ENCODE measurements at regions not wholly inside any gene's neighbourhood (a gene's known extent, or its start where the extent isn't known, plus 50 kb on each side); places are given as distances from the start of the nearest gene placed in this dataset.

GRCh38 chr5:85929713-85930112, 688.0 kb upstream of the COX7C start:
- H3K27me3 ChIP-seq = no peaks in the 10 kb centered on the region
- no peak overlapping the region for H3K27ac ChIP-seq
- H3K4me1 ChIP-seq = no peaks in the 10 kb centered on the region
- DNase-seq (ENCODE audit: low spot score) = no peak
- TF ChIP-seq CTCF (IDR thresholded peaks at IDR 0.05) = no peak
- no peak overlapping the region for H3K4me3 ChIP-seq
- H3K9me3 ChIP-seq = peaks cover 3 to 9% of the 10 kb centered on the region in 2 donors
- no peaks in the 10 kb centered on the region for H3K36me3 ChIP-seq

DNA sequence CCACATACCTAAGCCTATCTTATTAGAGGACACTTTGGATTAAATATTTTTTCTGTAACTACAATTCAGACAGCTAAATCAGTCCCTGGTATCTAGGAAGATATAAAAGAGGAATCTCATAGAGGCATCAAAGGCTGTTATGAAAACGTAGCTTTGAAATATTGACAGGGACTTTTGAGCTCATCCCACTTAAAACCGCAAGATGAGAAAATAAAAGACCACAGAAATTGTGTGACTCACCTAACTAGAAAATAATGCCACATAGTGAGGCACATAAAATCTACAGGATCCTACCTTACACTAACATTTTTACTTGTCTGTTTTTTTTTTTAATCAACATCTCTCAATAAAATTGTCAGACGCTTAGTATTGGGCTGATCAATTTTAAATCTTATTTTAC, 686.5 kb upstream of the COX7C start:
- no peaks in the 10 kb centered on the region for H3K27me3 ChIP-seq
- no peak overlapping the region for H3K27ac ChIP-seq
- H3K4me3 ChIP-seq = no peak overlapping the region
- H3K36me3 ChIP-seq = no peaks in the 10 kb centered on the region
- no peaks in the 10 kb centered on the region for H3K4me1 ChIP-seq
- no peak for DNase-seq (ENCODE audit: low spot score)
- TF ChIP-seq CTCF (IDR thresholded peaks at IDR 0.05) = no peak
- peaks cover 0 to 2% of the 10 kb centered on the region in 2 donors for H3K9me3 ChIP-seq

DNA sequence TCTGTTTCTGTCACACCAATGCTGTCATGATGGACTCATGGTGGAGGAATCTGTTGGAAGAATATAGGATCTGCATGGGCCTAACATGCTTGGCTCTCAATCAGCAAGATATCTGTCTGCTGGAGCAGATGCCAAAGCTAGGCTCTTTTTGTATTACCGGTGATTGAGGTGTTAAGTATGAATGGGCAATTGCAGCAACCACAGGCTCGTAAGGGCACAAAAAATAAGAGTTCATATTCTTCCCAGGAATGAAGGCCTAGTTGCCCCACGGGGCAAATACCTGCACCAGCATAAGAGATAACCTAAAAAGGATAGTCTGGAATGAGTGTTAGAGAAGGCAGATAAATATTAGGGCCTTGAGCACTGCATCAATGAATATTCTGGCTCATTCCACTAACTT, 679.5 kb upstream of the COX7C start:
- DNase-seq (ENCODE audit: low spot score) = no peak
- H3K4me3 ChIP-seq = no peak overlapping the region
- no peak overlapping the region for H3K27ac ChIP-seq
- no peaks in the 10 kb centered on the region for H3K9me3 ChIP-seq
- no peaks in the 10 kb centered on the region for H3K4me1 ChIP-seq
- H3K27me3 ChIP-seq = no peaks in the 10 kb centered on the region
- no peak for TF ChIP-seq CTCF (IDR thresholded peaks at IDR 0.05)
- no peaks in the 10 kb centered on the region for H3K36me3 ChIP-seq

DNA sequence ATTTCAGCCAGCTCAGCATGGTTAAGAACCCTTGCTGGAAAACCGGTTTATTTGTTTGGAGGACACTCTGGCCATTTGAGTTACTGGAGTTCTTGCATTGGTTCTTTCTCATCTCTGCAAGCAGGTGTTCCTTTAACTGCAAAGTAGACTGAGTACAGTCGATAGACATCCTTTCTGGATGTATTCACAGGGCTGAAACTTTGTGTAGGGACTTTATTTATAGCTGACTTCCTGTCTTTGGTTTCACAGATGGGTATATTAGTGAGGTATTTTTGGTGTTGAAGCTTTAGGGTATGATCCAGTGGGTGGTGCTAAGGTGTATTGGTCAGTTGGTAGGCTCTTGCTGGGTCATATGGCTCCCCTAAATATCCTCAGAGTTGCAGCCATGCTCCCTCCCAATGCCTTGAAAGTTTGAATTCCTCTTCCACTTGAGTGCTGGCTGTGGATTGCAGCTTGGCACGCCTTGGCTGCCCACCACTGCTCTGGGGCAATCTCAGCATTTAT, 666.0 kb upstream of the COX7C start:
- no peaks in the 10 kb centered on the region for H3K27me3 ChIP-seq
- no peaks in the 10 kb centered on the region for H3K36me3 ChIP-seq
- DNase-seq (ENCODE audit: low spot score) = no peak
- H3K4me1 ChIP-seq = no peaks in the 10 kb centered on the region
- peaks cover 0 to 12% of the 10 kb centered on the region in 2 donors for H3K9me3 ChIP-seq
- no peak for TF ChIP-seq CTCF (IDR thresholded peaks at IDR 0.05)
- no peak overlapping the region for H3K4me3 ChIP-seq
- H3K27ac ChIP-seq = no peak overlapping the region

GRCh38 chr5:85952680-85953079, 665.1 kb upstream of the COX7C start:
- Histone ChIP-seq H3K27me3 (no peaks in the 10 kb centered on the region), H3K9me3 (peaks cover 0 to 12% of the 10 kb centered on the region in 2 donors), H3K4me3 (no peak overlapping the region), H3K4me1 (no peaks in the 10 kb centered on the region), H3K27ac (no peak overlapping the region), H3K36me3 (no peaks in the 10 kb centered on the region)
- DNase-seq (ENCODE audit: low spot score) = no peak
- TF ChIP-seq CTCF (IDR thresholded peaks at IDR 0.05) = no peak

DNA sequence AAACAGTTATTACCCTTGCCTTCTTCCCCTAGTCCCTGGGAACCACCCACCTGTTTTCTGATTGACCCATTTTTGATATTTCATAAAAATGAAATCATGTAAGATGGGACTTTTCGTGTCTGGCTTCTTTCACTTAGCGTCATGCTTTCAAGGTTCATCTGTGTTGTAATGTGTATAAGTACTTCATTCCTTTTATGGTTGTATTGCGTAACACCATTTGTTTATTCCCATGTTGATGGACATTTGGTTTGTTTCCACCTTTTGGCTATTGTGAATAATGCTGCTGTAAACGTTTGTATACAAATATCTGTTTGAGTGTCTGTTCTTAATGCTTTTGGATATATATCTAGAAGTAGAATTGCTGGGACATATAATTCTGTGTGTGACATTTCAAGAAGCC, 650.1 kb upstream of the COX7C start:
- DNase-seq (ENCODE audit: low spot score) = no peak

More for the DNA sequence above, 650.1 kb upstream of the COX7C start:
- H3K36me3 ChIP-seq = no peaks in the 10 kb centered on the region
- TF ChIP-seq CTCF (IDR thresholded peaks at IDR 0.05) = no peak
- H3K9me3 ChIP-seq = no peaks in the 10 kb centered on the region
- no peak overlapping the region for H3K27ac ChIP-seq
- H3K4me3 ChIP-seq = no peak overlapping the region
- no peaks in the 10 kb centered on the region for H3K27me3 ChIP-seq
- no peaks in the 10 kb centered on the region for H3K4me1 ChIP-seq

All from right atrium auricular region (tissue), 2 donors.